ENCODE measurements at regions not wholly inside any gene's neighbourhood (a gene's known extent, or its start where the extent isn't known, plus 50 kb on each side); places are given as distances from the start of the nearest gene placed in this dataset.

DNA sequence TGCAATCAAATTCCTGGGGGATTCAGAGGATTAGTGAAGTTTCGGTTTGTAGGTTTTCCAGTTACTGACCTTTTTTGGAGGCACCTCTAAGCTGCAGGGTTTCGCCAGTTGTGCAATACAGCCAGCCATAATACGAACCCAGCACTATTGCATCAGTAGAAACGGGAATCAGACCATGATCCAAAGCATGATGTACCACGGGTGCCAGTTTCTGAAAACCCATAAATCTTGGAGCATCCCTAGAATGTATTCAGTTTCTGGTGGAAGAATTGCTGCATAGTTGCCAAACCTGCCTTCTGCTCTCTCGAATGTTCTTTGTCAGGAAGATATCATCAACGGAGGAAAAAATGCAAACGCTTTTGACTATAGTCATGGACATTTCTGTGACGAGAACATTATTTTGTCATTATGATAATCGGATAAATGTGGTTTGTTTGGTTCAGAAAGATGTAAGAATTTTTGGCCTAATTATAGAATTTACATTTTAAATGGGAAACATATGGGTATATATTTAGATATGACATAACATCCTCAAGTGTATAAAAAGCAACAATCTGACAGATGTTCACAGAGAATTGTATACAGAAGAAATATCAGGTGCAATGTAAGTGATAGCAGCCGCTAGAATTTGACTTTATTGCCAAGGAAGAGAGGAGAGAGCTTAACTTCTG, 186.2 kb upstream of the PRKCQ start:
- TF ChIP-seq, protein P1, sequence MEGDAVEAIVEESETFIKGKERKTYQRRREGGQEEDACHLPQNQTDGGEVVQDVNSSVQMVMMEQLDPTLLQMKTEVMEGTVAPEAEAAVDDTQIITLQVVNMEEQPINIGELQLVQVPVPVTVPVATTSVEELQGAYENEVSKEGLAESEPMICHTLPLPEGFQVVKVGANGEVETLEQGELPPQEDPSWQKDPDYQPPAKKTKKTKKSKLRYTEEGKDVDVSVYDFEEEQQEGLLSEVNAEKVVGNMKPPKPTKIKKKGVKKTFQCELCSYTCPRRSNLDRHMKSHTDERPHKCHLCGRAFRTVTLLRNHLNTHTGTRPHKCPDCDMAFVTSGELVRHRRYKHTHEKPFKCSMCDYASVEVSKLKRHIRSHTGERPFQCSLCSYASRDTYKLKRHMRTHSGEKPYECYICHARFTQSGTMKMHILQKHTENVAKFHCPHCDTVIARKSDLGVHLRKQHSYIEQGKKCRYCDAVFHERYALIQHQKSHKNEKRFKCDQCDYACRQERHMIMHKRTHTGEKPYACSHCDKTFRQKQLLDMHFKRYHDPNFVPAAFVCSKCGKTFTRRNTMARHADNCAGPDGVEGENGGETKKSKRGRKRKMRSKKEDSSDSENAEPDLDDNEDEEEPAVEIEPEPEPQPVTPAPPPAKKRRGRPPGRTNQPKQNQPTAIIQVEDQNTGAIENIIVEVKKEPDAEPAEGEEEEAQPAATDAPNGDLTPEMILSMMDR (IDR thresholded peaks at IDR 0.05; ENCODE audit: low read depth, low read length, missing control alignments), result no peak
- H3K4me3 ChIP-seq (replicated peaks; ENCODE audit: low read depth, low read length), result no peak overlapping the region
- DNase-seq (ENCODE audit: extremely low read depth, low read depth), result no peak

DNA sequence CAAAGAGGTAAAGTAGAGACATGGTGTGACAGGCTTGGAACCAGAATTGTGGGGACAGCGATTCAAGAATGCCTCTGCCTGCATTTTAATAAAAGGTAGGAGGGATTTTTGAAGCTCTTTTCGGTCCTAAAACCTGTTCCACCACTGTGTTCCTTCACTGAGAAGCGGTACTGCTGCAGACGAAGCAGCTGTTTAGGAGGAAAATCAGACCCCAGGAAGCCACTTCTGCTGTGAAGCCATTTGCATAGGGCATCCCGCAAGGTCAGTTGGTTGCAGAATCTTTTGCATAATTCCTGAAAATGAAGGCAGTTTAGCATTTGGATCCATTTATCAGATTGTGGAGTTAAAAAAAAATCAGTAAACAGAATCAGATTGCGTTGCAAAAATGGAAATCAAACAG, 183.3 kb upstream of the PRKCQ start:
- DNase-seq (ENCODE audit: extremely low read depth, low read depth), result no peak
- TF ChIP-seq, protein P1 (IDR thresholded peaks at IDR 0.05; ENCODE audit: low read depth, low read length, missing control alignments), result no peak
- H3K4me3 ChIP-seq (replicated peaks; ENCODE audit: low read depth, low read length), result no peak overlapping the region

- no peak overlapping the region for H3K4me3 ChIP-seq (replicated peaks; ENCODE audit: low read depth, low read length)
- DNase-seq (ENCODE audit: extremely low read depth, low read depth), result no peak
- TF ChIP-seq, protein P1 (IDR thresholded peaks at IDR 0.05; ENCODE audit: low read depth, low read length, missing control alignments), result no peak
Observed at GRCh38 chr10:6763001-6763400, 182.9 kb upstream of the PRKCQ start.

- TF ChIP-seq, protein P1 (IDR thresholded peaks at IDR 0.05; ENCODE audit: low read depth, low read length, missing control alignments), result no peak
- no peak overlapping the region for H3K4me3 ChIP-seq (replicated peaks; ENCODE audit: low read depth, low read length)
- no peak for DNase-seq (ENCODE audit: extremely low read depth, low read depth)
Observed at GRCh38 chr10:6759961-6760360, 179.9 kb upstream of the PRKCQ start.

DNA sequence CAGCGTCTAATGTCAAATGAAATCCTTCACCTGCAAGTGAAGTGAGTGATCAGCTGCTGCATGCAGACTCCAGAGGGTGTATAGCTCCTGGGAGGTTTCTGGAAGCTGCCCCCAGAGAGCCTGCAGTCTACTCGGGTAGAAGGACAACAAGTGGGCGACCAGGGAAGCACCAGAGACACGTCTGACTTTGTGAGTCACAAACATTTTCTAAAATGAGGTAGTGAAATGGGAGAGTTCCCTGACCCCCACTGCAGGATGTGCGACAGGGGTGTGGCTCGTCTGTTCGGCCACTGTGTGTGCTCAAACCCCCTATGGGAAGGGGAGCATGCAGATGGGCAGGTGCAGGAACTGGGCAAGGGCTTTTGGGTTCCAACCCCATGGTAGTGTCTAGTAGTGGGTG, 177.1 kb upstream of the PRKCQ start:
- DNase-seq (ENCODE audit: extremely low read depth, low read depth), result no peak
- TF ChIP-seq, protein P1 (IDR thresholded peaks at IDR 0.05; ENCODE audit: low read depth, low read length, missing control alignments), result no peak

DNA sequence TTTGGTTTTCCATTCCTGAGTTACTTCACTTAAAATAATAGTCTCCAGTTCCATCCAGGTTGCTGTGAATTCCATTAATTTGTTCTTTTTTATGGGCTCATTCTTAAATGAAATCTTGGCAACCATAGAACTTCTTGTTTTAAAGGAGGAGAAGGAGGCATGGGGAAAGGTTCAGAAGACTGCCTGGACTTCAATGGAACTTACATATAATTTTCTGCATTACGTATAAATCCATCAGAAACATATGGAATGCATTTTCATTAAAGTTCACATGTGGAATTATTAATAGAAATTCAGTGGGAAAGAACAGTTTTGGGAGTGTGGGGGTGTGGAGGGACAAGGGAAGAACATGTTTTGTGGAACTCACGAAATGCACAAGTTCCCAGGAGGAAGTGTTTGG, 176.6 kb upstream of the PRKCQ start:
- DNase-seq (ENCODE audit: extremely low read depth, low read depth), result no peak
- H3K4me3 ChIP-seq (replicated peaks; ENCODE audit: low read depth, low read length), result no peak overlapping the region
- TF ChIP-seq, protein P1 (IDR thresholded peaks at IDR 0.05; ENCODE audit: low read depth, low read length, missing control alignments), result no peak

More for the DNA sequence above, 177.1 kb upstream of the PRKCQ start:
- no peak overlapping the region for H3K4me3 ChIP-seq (replicated peaks; ENCODE audit: low read depth, low read length)

Measured in HFF-Myc (cell line).